Epithelial cell of prostate (primary cell): ENCODE measurements at regions not wholly inside any gene's neighbourhood (a gene's known extent, or its start where the extent isn't known, plus 50 kb on each side); places are given as distances from the start of the nearest gene placed in this dataset.
"Not testable (repeated sequence)": the region's sequence is repeated elsewhere in the genome, so short reads cannot be mapped to it uniquely, and the experiment has no call there.

Experiments used
- DNase-seq: peaks from one replicate; pipeline ENCODE4 v3.0.0-alpha.2; 2011; ENCODE audit warnings: low read depth, low spot score
- H3K27ac ChIP-seq: fragments of 450-650 bp; 2 replicates; pipeline ENCODE4 v1.5.1; 2017; ENCODE audit warnings: mild to moderate bottlenecking

GRCh38 chr17:33910200-33910857 lies 344.8 kb upstream of the CCL2 start:
- H3K27ac ChIP-seq, result no peak overlapping the region
- DNase-seq, result no peak

GRCh38 chr17:33914125-33914524 lies 341.0 kb upstream of the CCL2 start:
- H3K27ac ChIP-seq, result no peak overlapping the region
- no peak for DNase-seq

- H3K27ac ChIP-seq, result no peak overlapping the region
Observed at GRCh38 chr17:33922971-33923370, 332.1 kb upstream of the CCL2 start.

DNA sequence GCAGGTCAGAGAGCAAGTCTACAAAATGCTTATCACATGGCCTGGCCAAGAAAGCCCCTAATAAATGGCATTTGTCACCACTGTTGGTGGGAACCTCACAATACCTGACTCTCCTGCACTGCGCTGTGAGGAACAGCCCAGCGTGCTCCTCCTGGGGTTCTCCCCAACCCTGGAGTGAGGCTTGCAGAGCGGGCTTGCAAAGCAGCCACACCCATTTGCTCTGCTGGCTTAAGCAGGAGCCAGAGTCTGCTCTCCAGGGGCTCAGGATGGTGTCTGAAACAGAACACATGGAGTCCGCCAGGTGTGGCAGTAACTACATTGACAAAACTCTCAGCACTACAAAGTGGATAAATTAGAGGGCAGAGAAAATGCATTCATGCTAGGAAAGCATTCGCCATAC lies 331.0 kb upstream of the CCL2 start:
- H3K27ac ChIP-seq, result no peak overlapping the region

More at GRCh38 chr17:33922971-33923370, 332.1 kb upstream of the CCL2 start:
- DNase-seq, result no peak

GRCh38 chr17:33925649-33926048 lies 329.4 kb upstream of the CCL2 start:
- DNase-seq, result no peak
- no peak overlapping the region for H3K27ac ChIP-seq

More for the DNA sequence above, 331.0 kb upstream of the CCL2 start:
- DNase-seq, result no peak

GRCh38 chr17:33927732-33928133 lies 327.4 kb upstream of the CCL2 start:
- H3K27ac ChIP-seq, result no peak overlapping the region
- DNase-seq, result no peak

GRCh38 chr17:33929181-33929724 lies 325.8 kb upstream of the CCL2 start:
- no peak overlapping the region for H3K27ac ChIP-seq
- DNase-seq, result no peak

DNA sequence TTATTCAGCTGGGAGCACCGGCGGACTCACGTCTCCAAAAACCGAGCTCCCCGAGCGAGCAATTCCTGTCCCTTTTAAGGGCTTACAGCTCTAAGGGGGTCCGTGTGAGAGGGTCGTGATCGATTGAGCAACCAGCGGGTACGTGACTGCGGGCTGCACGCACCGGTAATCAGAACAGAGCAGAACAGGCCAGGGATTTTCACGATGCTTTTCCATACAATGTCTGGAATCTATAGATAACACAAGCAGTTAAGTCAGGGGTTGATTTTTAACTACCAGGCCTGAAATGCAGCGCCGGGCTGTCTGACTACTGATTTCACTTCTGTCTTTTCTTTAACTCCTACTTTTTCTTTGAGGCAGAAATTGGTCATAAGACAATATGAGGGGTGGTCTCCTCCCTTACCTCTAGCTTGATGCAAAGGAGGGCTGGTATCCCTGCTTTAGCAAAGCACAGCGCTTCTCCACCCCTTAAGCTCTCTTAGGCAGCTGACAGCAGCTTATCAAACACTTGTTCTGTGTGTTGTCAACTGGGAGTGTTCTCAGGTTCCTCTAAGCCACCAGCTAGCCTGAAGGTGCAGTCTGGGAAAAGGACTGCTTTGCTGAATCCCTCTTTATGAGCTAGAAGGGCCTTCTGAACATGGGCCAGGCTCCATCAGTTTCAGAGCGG lies 323.8 kb upstream of the CCL2 start:
- H3K27ac ChIP-seq, DNase-seq: not testable (repeated sequence)

DNA sequence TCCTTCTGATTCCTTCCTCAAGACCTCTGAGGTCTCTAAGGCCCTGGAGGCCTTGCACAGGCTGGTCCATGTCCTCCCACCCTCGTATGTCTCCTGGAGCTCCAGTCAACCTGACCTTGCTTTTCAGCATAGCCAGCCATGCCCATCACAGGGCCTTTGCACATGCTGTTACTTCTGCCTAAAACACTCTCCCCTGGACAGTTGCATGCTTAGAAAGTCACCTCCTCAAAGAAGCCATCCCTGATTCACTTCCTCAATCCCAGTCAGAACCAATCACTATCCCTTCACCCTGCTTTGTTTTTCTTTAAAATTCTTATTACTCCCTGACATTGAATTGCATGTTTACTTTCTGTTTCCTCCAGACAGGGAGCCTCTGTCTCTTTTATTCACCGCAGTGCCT lies 322.1 kb upstream of the CCL2 start:
- H3K27ac ChIP-seq, result no peak overlapping the region
- no peak for DNase-seq

DNA sequence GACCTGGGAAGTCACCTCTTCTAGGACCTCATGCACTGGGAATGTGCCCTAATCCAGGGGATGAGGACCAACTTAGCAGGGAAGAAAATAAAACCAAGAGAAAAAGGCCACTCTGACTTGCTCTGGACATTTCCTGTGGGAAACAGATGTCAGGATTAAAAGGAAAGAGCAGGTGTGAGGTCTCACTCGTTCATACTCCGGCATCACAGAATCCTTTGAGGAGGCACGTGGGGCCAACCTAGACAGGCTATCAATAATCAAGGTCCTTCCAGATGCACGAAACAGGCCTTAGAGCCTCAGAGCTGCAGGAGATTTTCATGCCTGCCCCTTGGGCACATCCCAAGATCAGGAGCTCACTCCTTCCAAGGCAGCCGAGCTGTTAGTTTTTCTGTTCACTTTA lies 321.5 kb upstream of the CCL2 start:
- no peak for DNase-seq

GRCh38 chr17:33934696-33935095 lies 320.4 kb upstream of the CCL2 start:
- DNase-seq, result no peak
- no peak overlapping the region for H3K27ac ChIP-seq

More for the DNA sequence above, 321.5 kb upstream of the CCL2 start:
- no peak overlapping the region for H3K27ac ChIP-seq

DNA sequence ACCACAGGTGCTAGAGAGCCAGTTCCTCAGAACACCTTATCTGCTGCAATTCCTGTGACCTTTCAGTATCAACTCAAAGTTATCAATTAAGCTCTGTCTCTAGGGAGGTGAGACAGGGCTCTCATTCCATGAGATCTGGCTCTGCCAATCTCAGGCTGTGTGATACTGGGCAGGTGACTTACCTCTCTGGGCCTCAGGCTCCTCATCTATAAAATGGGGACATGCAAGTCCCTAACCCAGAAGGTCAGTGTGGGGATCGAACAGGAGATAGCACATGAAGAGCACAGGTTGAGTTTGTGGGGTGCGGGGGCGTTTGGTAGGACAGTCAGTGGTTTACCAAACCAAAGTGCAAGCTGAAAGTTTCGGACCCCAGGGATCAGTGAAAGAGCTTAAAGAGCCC lies 319.3 kb upstream of the CCL2 start:
- DNase-seq, result no peak
- no peak overlapping the region for H3K27ac ChIP-seq

- no peak overlapping the region for H3K27ac ChIP-seq
- no peak for DNase-seq
Observed at GRCh38 chr17:33936764-33937163, 318.3 kb upstream of the CCL2 start.

- no peak for DNase-seq
- no peak overlapping the region for H3K27ac ChIP-seq
Observed at GRCh38 chr17:33939959-33940358, 315.1 kb upstream of the CCL2 start.

DNA sequence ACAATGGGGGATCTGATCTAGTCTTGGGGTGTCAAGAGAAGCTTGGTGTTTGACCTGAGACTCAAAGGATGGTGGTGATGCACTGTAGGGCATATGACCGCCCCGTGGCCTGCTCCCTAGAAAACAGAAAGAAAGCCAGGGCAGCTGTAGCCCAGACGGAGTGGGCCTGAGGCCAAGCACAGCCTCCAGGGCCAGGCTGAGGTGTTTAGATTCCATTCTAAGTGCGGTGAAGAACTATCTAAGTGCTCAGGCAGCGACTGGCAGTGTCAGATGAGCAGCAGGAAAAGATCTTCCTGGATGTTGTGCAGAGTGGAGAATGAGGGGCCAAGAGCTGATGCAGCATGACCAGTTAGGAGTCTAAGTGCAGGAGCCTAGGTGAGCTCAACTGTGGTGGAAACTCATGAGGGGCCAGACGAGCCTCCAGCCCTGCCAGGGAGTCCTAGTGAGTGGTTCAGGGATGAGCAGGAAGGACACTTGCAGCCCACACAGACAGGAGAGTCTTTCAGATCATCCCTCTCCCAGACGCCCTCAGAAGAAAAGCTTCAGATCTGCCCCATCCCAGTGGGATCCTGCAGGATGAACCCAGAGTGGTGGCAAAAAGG lies 314.2 kb upstream of the CCL2 start:
- no peak for DNase-seq
- no peak overlapping the region for H3K27ac ChIP-seq

- H3K27ac ChIP-seq, result no peak overlapping the region
- DNase-seq, result no peak
Observed at GRCh38 chr17:33941744-33942143, 313.3 kb upstream of the CCL2 start.

DNA sequence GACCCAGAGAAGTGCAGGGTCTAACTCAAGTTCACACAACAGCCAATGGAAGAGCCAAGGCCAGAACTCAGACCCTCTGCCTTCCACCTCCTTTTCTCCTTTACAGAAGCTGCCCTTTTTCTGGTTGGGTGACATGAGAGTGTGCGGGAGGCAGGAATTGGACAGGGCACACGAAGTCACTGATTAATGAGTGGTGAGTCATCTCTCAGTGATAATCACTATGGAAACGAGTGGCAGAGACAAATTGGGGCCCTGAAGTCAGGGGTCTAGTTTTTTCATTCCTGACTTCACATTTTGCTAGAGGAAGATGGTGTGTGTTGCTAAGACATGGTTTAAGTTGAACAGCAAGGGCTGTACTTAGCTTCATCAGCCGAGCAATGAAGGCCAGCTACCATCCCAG lies 312.7 kb upstream of the CCL2 start:
- DNase-seq, result no peak
- H3K27ac ChIP-seq, result no peak overlapping the region

GRCh38 chr17:33944412-33944811 lies 310.7 kb upstream of the CCL2 start:
- no peak overlapping the region for H3K27ac ChIP-seq
- no peak for DNase-seq

GRCh38 chr17:33944826-33945225 lies 310.3 kb upstream of the CCL2 start:
- no peak overlapping the region for H3K27ac ChIP-seq
- DNase-seq, result no peak

DNA sequence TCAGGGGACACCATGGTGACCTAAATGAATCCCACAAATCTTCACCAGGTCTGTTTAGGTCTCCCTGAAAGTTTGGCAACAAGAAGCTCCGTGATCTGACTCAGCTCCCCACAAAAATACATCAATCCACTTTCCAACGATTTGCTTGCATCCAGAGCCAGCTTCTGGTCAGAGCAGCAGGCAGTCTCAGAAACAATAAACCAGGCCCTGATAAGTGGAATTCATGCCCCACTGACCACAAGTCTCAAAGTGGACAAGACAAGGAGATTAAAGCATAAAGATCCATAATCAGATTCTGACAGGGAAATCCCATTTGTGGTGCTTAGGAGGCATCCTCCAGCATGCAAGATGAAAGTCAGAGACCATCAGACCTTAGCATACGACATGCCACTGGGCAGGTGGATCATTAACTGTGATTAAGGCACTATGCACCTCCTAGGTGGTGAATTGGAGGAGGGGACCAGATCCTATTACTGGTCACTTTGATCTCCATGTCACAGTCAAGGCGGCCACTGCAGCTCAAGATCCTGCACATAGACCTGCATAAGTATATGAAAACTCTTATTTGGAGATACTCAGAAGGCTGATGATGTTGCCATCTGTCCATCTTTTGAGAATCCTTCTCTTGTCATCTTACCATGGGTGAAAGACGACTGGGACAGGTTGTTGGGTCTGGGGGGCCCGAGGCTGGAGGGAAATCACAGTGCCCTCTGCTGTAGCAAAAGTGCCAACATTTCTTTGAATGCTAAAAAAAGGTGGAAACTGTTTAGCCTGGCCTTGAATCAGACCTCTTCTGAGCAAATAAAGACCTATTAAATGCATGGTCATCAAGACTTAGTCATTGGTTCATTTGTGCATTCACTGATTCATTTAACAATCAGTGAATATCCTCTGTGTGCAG lies 309.2 kb upstream of the CCL2 start:
- H3K27ac ChIP-seq, result no peak overlapping the region
- DNase-seq, result no peak
